ENCODE measurements at regions not wholly inside any gene's neighbourhood (a gene's known extent, or its start where the extent isn't known, plus 50 kb on each side); places are given as distances from the start of the nearest gene placed in this dataset.
A peak's percentile ranks its signal among the peaks of the same experiment; 100 is the strongest.

GRCh38 chr6:22828179-22829062 lies 259.1 kb downstream of the HDGFL1 start:
- Histone ChIP-seq H3K4me3 (ENCODE audit: low read depth, low read length) (peak overlapping the region; percentile 22; the same call in 1 of the 2 replicates), H3K27me3 (ENCODE audit: control insufficient read depth, insufficient read depth, low read length) (no peaks in the 10 kb centered on the region), H3K4me1 (ENCODE audit: control insufficient read depth, insufficient read depth, low read length) (peaks cover 18% of the 10 kb centered on the region), H3K27ac (ENCODE audit: low read depth, low read length) (peak overlapping the region; percentile 91), H3K36me3 (ENCODE audit: control insufficient read depth, insufficient read depth, low read length) (no peaks in the 10 kb centered on the region), H3K9ac (ENCODE audit: low read length) (peak overlapping the region; percentile 77), H3K9me3 (ENCODE audit: control insufficient read depth, insufficient read depth, low read depth, low read length) (peaks cover 3% of the 10 kb centered on the region; the same call in 1 of the 2 replicates)

- Histone ChIP-seq H3K9ac (ENCODE audit: low read length) (no peak overlapping the region), H3K27ac (ENCODE audit: low read depth, low read length) (peak overlapping the region; percentile 91; the same call in 1 of the 2 replicates), H3K4me1 (ENCODE audit: control insufficient read depth, insufficient read depth, low read length) (peaks cover 18% of the 10 kb centered on the region), H3K27me3 (ENCODE audit: control insufficient read depth, insufficient read depth, low read length) (no peaks in the 10 kb centered on the region), H3K36me3 (ENCODE audit: control insufficient read depth, insufficient read depth, low read length) (no peaks in the 10 kb centered on the region), H3K9me3 (ENCODE audit: control insufficient read depth, insufficient read depth, low read depth, low read length) (peaks cover 3% of the 10 kb centered on the region; the same call in 1 of the 2 replicates), H3K4me3 (ENCODE audit: low read depth, low read length) (no peak overlapping the region)
Observed at GRCh38 chr6:22829070-22829469, 259.7 kb downstream of the HDGFL1 start.

- no peak overlapping the region for H3K9ac ChIP-seq (ENCODE audit: low read length)
- no peaks in the 10 kb centered on the region for H3K27me3 ChIP-seq (ENCODE audit: control insufficient read depth, insufficient read depth, low read length)
- no peak overlapping the region for H3K4me3 ChIP-seq (ENCODE audit: low read depth, low read length)
- H3K9me3 ChIP-seq (ENCODE audit: control insufficient read depth, insufficient read depth, low read depth, low read length) = peaks cover 14% of the 10 kb centered on the region
- peaks cover 18% of the 10 kb centered on the region for H3K4me1 ChIP-seq (ENCODE audit: control insufficient read depth, insufficient read depth, low read length)
- no peak overlapping the region for H3K27ac ChIP-seq (ENCODE audit: low read depth, low read length)
- H3K36me3 ChIP-seq (ENCODE audit: control insufficient read depth, insufficient read depth, low read length) = no peaks in the 10 kb centered on the region
Observed at GRCh38 chr6:22830463-22830862, 261.1 kb downstream of the HDGFL1 start.

- Histone ChIP-seq H3K9ac (ENCODE audit: low read length) (no peak overlapping the region), H3K9me3 (ENCODE audit: control insufficient read depth, insufficient read depth, low read depth, low read length) (peaks cover 20% of the 10 kb centered on the region), H3K27me3 (ENCODE audit: control insufficient read depth, insufficient read depth, low read length) (no peaks in the 10 kb centered on the region)
Observed at GRCh38 chr6:22833191-22833590, 263.8 kb downstream of the HDGFL1 start.

GRCh38 chr6:22838345-22838744 lies 269.0 kb downstream of the HDGFL1 start:
- Histone ChIP-seq H3K9ac (ENCODE audit: low read length) (no peak overlapping the region), H3K27me3 (ENCODE audit: control insufficient read depth, insufficient read depth, low read length) (no peaks in the 10 kb centered on the region), H3K9me3 (ENCODE audit: control insufficient read depth, insufficient read depth, low read depth, low read length) (peaks cover 43% of the 10 kb centered on the region), H3K36me3 (ENCODE audit: control insufficient read depth, insufficient read depth, low read length) (no peaks in the 10 kb centered on the region), H3K4me1 (ENCODE audit: control insufficient read depth, insufficient read depth, low read length) (no peaks in the 10 kb centered on the region), H3K27ac (ENCODE audit: low read depth, low read length) (no peak overlapping the region), H3K4me3 (ENCODE audit: low read depth, low read length) (no peak overlapping the region)

More at GRCh38 chr6:22833191-22833590, 263.8 kb downstream of the HDGFL1 start:
- Histone ChIP-seq H3K27ac (ENCODE audit: low read depth, low read length) (no peak overlapping the region), H3K4me3 (ENCODE audit: low read depth, low read length) (no peak overlapping the region), H3K36me3 (ENCODE audit: control insufficient read depth, insufficient read depth, low read length) (no peaks in the 10 kb centered on the region), H3K4me1 (ENCODE audit: control insufficient read depth, insufficient read depth, low read length) (peaks cover 7% of the 10 kb centered on the region)

GRCh38 chr6:22845467-22845866 lies 276.1 kb downstream of the HDGFL1 start:
- Histone ChIP-seq H3K4me3 (ENCODE audit: low read depth, low read length) (no peak overlapping the region), H3K9ac (ENCODE audit: low read length) (no peak overlapping the region), H3K27ac (ENCODE audit: low read depth, low read length) (no peak overlapping the region), H3K4me1 (ENCODE audit: control insufficient read depth, insufficient read depth, low read length) (no peaks in the 10 kb centered on the region), H3K27me3 (ENCODE audit: control insufficient read depth, insufficient read depth, low read length) (no peaks in the 10 kb centered on the region), H3K36me3 (ENCODE audit: control insufficient read depth, insufficient read depth, low read length) (no peaks in the 10 kb centered on the region), H3K9me3 (ENCODE audit: control insufficient read depth, insufficient read depth, low read depth, low read length) (peaks cover 23% of the 10 kb centered on the region)

- Histone ChIP-seq H3K4me1 (ENCODE audit: control insufficient read depth, insufficient read depth, low read length) (no peaks in the 10 kb centered on the region), H3K27me3 (ENCODE audit: control insufficient read depth, insufficient read depth, low read length) (no peaks in the 10 kb centered on the region), H3K9me3 (ENCODE audit: control insufficient read depth, insufficient read depth, low read depth, low read length) (peaks cover 15% of the 10 kb centered on the region; the same call in 1 of the 2 replicates), H3K27ac (ENCODE audit: low read depth, low read length) (no peak overlapping the region), H3K36me3 (ENCODE audit: control insufficient read depth, insufficient read depth, low read length) (no peaks in the 10 kb centered on the region), H3K4me3 (ENCODE audit: low read depth, low read length) (no peak overlapping the region), H3K9ac (ENCODE audit: low read length) (no peak overlapping the region)
Observed at GRCh38 chr6:22848121-22848520, 278.8 kb downstream of the HDGFL1 start.

- Histone ChIP-seq H3K27ac (ENCODE audit: low read depth, low read length) (no peak overlapping the region), H3K4me1 (ENCODE audit: control insufficient read depth, insufficient read depth, low read length) (no peaks in the 10 kb centered on the region), H3K36me3 (ENCODE audit: control insufficient read depth, insufficient read depth, low read length) (no peaks in the 10 kb centered on the region), H3K9me3 (ENCODE audit: control insufficient read depth, insufficient read depth, low read depth, low read length) (peaks cover 11% of the 10 kb centered on the region; the same call in 1 of the 2 replicates), H3K27me3 (ENCODE audit: control insufficient read depth, insufficient read depth, low read length) (no peaks in the 10 kb centered on the region), H3K4me3 (ENCODE audit: low read depth, low read length) (no peak overlapping the region), H3K9ac (ENCODE audit: low read length) (no peak overlapping the region)
Observed at GRCh38 chr6:22849921-22850320, 280.6 kb downstream of the HDGFL1 start.

GRCh38 chr6:22852101-22852500 lies 282.7 kb downstream of the HDGFL1 start:
- no peak overlapping the region for H3K9ac ChIP-seq (ENCODE audit: low read length)
- no peaks in the 10 kb centered on the region for H3K36me3 ChIP-seq (ENCODE audit: control insufficient read depth, insufficient read depth, low read length)
- no peaks in the 10 kb centered on the region for H3K27me3 ChIP-seq (ENCODE audit: control insufficient read depth, insufficient read depth, low read length)
- H3K4me3 ChIP-seq (ENCODE audit: low read depth, low read length) = no peak overlapping the region
- peaks cover 10% of the 10 kb centered on the region; the same call in 1 of the 2 replicates for H3K9me3 ChIP-seq (ENCODE audit: control insufficient read depth, insufficient read depth, low read depth, low read length)
- H3K27ac ChIP-seq (ENCODE audit: low read depth, low read length) = no peak overlapping the region
- no peaks in the 10 kb centered on the region; the same call in 1 of the 2 replicates for H3K4me1 ChIP-seq (ENCODE audit: control insufficient read depth, insufficient read depth, low read length)

- Histone ChIP-seq H3K36me3 (ENCODE audit: control insufficient read depth, insufficient read depth, low read length) (no peaks in the 10 kb centered on the region), H3K27ac (ENCODE audit: low read depth, low read length) (no peak overlapping the region), H3K27me3 (ENCODE audit: control insufficient read depth, insufficient read depth, low read length) (no peaks in the 10 kb centered on the region), H3K4me3 (ENCODE audit: low read depth, low read length) (no peak overlapping the region), H3K9ac (ENCODE audit: low read length) (no peak overlapping the region), H3K4me1 (ENCODE audit: control insufficient read depth, insufficient read depth, low read length) (peaks cover 28% of the 10 kb centered on the region), H3K9me3 (ENCODE audit: control insufficient read depth, insufficient read depth, low read depth, low read length) (peaks cover 7% of the 10 kb centered on the region)
Observed at GRCh38 chr6:22873513-22874136, 304.3 kb downstream of the HDGFL1 start.

- H3K4me3 ChIP-seq (ENCODE audit: low read depth, low read length) = no peak overlapping the region
- 0 out of 2 replicates have a peak overlapping the region, but pooled peaks have one; percentile 76 for H3K27ac ChIP-seq (ENCODE audit: low read depth, low read length)
- H3K9ac ChIP-seq (ENCODE audit: low read length) = no peak overlapping the region
- H3K27me3 ChIP-seq (ENCODE audit: control insufficient read depth, insufficient read depth, low read length) = no peaks in the 10 kb centered on the region
- peaks cover 7% of the 10 kb centered on the region for H3K9me3 ChIP-seq (ENCODE audit: control insufficient read depth, insufficient read depth, low read depth, low read length)
- H3K36me3 ChIP-seq (ENCODE audit: control insufficient read depth, insufficient read depth, low read length) = no peaks in the 10 kb centered on the region
- H3K4me1 ChIP-seq (ENCODE audit: control insufficient read depth, insufficient read depth, low read length) = peaks cover 39% of the 10 kb centered on the region
Observed at GRCh38 chr6:22875845-22876244, 306.5 kb downstream of the HDGFL1 start.

Data from HUES6 (cell line).